ENCODE measurements at regions not wholly inside any gene's neighbourhood (a gene's known extent, or its start where the extent isn't known, plus 50 kb on each side); places are given as distances from the start of the nearest gene placed in this dataset.

GRCh38 chr11:71302911-71303310 lies 50.5 kb upstream of the SHANK2 start:
- TF ChIP-seq CTCF (conservative IDR thresholded peaks at IDR 0.05; ENCODE audit: low read depth in 2 of 2) (peak; percentile 30 to 33; a peak in 3 of 4 replicates), EZH2 (IDR thresholded peaks at IDR 0.05; ENCODE audit: low read depth, unreplicated experiment) (no peak), POLR2AphosphoS5 (IDR thresholded peaks at IDR 0.05; ENCODE audit: low read depth) (no peak)

All from GM23338 (cell line).